Keratinocyte (primary cell): ENCODE measurements at regions not wholly inside any gene's neighbourhood (a gene's known extent, or its start where the extent isn't known, plus 50 kb on each side); places are given as distances from the start of the nearest gene placed in this dataset.

ENCODE experiments used
- DNase-seq: peaks from one replicate; pipeline ENCODE4 v3.0.0-alpha.2; 2011; ENCODE audit warnings: low read depth, missing footprints, low spot score
- FAIRE-seq: peaks from 2 replicates; lab custom pipeline; 2011; peaks lifted over from hg19 to GRCh38; lab: Jason Lieb, UNC
- H2AFZ ChIP-seq: 2 replicates; pipeline ENCODE4 v1.6.0; 2012; ENCODE audit warnings: low read length, control low read depth, inconsistent platforms; ENCODE audit not compliant: control insufficient read depth
- H3K27ac ChIP-seq: 2 replicates; pipeline ENCODE4 v1.5.1; 2011; ENCODE audit warnings: low read length; ENCODE audit not compliant: control insufficient read depth, insufficient read depth
- H3K27me3 ChIP-seq: 3 replicates; pipeline ENCODE4 v1.6.0; 2011; ENCODE audit warnings: low read length; ENCODE audit not compliant: control insufficient read depth, insufficient read depth; ENCODE audit errors: extremely low read depth
- H3K36me3 ChIP-seq, 2 experiments: 2 replicates in 1 of 2; 3 replicates in 1 of 2; pipeline ENCODE4 v1.5.1; 2011; ENCODE audit warnings: low read length in 2 of 2, mild to moderate bottlenecking in 1 of 2; ENCODE audit not compliant: control insufficient read depth in 2 of 2, insufficient read depth in 2 of 2; ENCODE audit errors: extremely low read depth in 1 of 2
- H3K4me1 ChIP-seq: 3 replicates; pipeline ENCODE4 v1.5.1; 2011; ENCODE audit warnings: low read length; ENCODE audit not compliant: control insufficient read depth, insufficient read depth; ENCODE audit errors: extremely low read depth
- H3K4me2 ChIP-seq: 3 replicates; pipeline ENCODE4 v1.6.0; 2011; ENCODE audit warnings: low read depth, low read length; ENCODE audit not compliant: control insufficient read depth, insufficient read depth; ENCODE audit errors: extremely low read depth
- H3K4me3 ChIP-seq, 3 experiments: fragments of 200-600 bp in 1 of 3; sonication (generic) in 1 of 3; 2 replicates in 2 of 3; 3 replicates in 1 of 3; pipeline ENCODE4 v1.5.1; 2011 to 2016; ENCODE audit warnings: low read length in 3 of 3, mild to moderate bottlenecking in 3 of 3, control low read depth in 2 of 3, inconsistent platforms in 1 of 3, low read depth in 1 of 3, mixed read lengths in 1 of 3, mixed run types in 1 of 3, moderate library complexity in 1 of 3; ENCODE audit not compliant: control insufficient read depth in 2 of 3, insufficient read depth in 2 of 3; ENCODE audit errors: extremely low read depth in 1 of 3
- H3K79me2 ChIP-seq: 2 replicates; pipeline ENCODE4 v1.6.0; 2012; ENCODE audit warnings: low read length; ENCODE audit not compliant: control insufficient read depth, insufficient read depth
- H3K9ac ChIP-seq: 3 replicates; pipeline ENCODE4 v1.6.0; 2011; ENCODE audit warnings: low read length; ENCODE audit not compliant: control insufficient read depth, insufficient read depth; ENCODE audit errors: extremely low read depth
- H3K9me1 ChIP-seq: 3 replicates; pipeline ENCODE4 v1.6.0; 2011; ENCODE audit warnings: low read length; ENCODE audit not compliant: control insufficient read depth, insufficient read depth; ENCODE audit errors: extremely low read depth
- H3K9me3 ChIP-seq: 2 replicates; pipeline ENCODE4 v1.5.1; 2012; ENCODE audit warnings: low read depth, low read length; ENCODE audit not compliant: control insufficient read depth
- H4K20me1 ChIP-seq: 3 replicates; pipeline ENCODE4 v1.6.0; 2011; ENCODE audit warnings: low read length; ENCODE audit not compliant: control insufficient read depth, insufficient read depth; ENCODE audit errors: extremely low read depth
- CTCF ChIP-seq, 3 experiments: IDR thresholded peaks in 1 of 3; conservative IDR thresholded peaks in 1 of 3; optimal IDR thresholded peaks in 1 of 3; 2 replicates in 2 of 3; 3 replicates in 1 of 3; pipeline versions ENCODE3 to v1.5.1; 2011; ENCODE audit warnings: low read length in 3 of 3, mild to moderate bottlenecking in 3 of 3, moderate library complexity in 2 of 3, control low read depth in 1 of 3, inconsistent platforms in 1 of 3; ENCODE audit not compliant: insufficient read depth in 2 of 3; ENCODE audit errors: extremely low read depth in 1 of 3
- EZH2 ChIP-seq: IDR thresholded peaks from one replicate; pipeline ENCODE4 v1.6.1; 2012; ENCODE audit warnings: inconsistent platforms, mild to moderate bottlenecking, low read length, moderate library complexity
- dilution Hi-C: fragments of 300-500 bp; cut with MboI; formaldehyde crosslinking; loops from one replicate; pipeline ENCODE4 v1.7.0; 2020; ENCODE audit warnings: low sequenced_read_pairs; ENCODE audit not compliant: extremely low pct_ligation_motif_present

GRCh38 chr2:118250001-118250400 lies 161.7 kb downstream of the INSIG2 start:
- H4K20me1 ChIP-seq, result no peaks in the 10 kb centered on the region
- peak; percentile 13 for FAIRE-seq
- H3K79me2 ChIP-seq, result no peaks in the 10 kb centered on the region
- no peak overlapping the region for H3K4me3 ChIP-seq
- H3K9me1 ChIP-seq, result peaks cover 2% of the 10 kb centered on the region
- no peak for TF ChIP-seq CTCF (optimal IDR thresholded peaks at IDR 0.05 in 1 of 3, IDR thresholded peaks at IDR 0.05 in 1 of 3, conservative IDR thresholded peaks at IDR 0.05 in 1 of 3; ENCODE audit: extremely low read depth in 1 of 3, insufficient read depth in 2 of 3, low read length in 3 of 3)
- no peak for TF ChIP-seq EZH2
- H3K4me1 ChIP-seq, result peaks cover 17% of the 10 kb centered on the region
- no peak overlapping the region for H3K4me2 ChIP-seq
- no peak overlapping the region for H2AFZ ChIP-seq
- H3K36me3 ChIP-seq, result no peaks in the 10 kb centered on the region
- H3K27ac ChIP-seq, result peak overlapping the region; percentile 42
- H3K9me3 ChIP-seq, result no peaks in the 10 kb centered on the region
- no peaks in the 10 kb centered on the region for H3K27me3 ChIP-seq
- DNase-seq, result no peak
- no peak overlapping the region for H3K9ac ChIP-seq
- dilution Hi-C loops, result no loop called here

- no peak overlapping the region for H2AFZ ChIP-seq
- dilution Hi-C loops, result no loop called here
- TF ChIP-seq EZH2 (no peak), CTCF (optimal IDR thresholded peaks at IDR 0.05 in 1 of 3, IDR thresholded peaks at IDR 0.05 in 1 of 3, conservative IDR thresholded peaks at IDR 0.05 in 1 of 3; ENCODE audit: extremely low read depth in 1 of 3, insufficient read depth in 2 of 3, low read length in 3 of 3) (no peak)
- H3K27ac ChIP-seq, result peak overlapping the region; percentile 42
- peaks cover 2% of the 10 kb centered on the region for H3K9me1 ChIP-seq
- DNase-seq, result no peak
- H3K9ac ChIP-seq, result no peak overlapping the region
- H4K20me1 ChIP-seq, result no peaks in the 10 kb centered on the region
- H3K4me2 ChIP-seq, result no peak overlapping the region
- H3K36me3 ChIP-seq, result no peaks in the 10 kb centered on the region
- no peaks in the 10 kb centered on the region for H3K27me3 ChIP-seq
- no peaks in the 10 kb centered on the region for H3K79me2 ChIP-seq
- FAIRE-seq, result no peak
- peaks cover 17% of the 10 kb centered on the region for H3K4me1 ChIP-seq
- no peaks in the 10 kb centered on the region for H3K9me3 ChIP-seq
- H3K4me3 ChIP-seq, result no peak overlapping the region
Observed at GRCh38 chr2:118249531-118249930, 161.3 kb downstream of the INSIG2 start.
